Activated CD8-positive, alpha-beta memory T cell treated with anti-CD3 and anti-CD28 coated beads, Interleukin-2, amount 50 U/mL, for 4 hours (primary cell): ENCODE measurements at regions not wholly inside any gene's neighbourhood (a gene's known extent, or its start where the extent isn't known, plus 50 kb on each side); places are given as distances from the start of the nearest gene placed in this dataset.

ENCODE experiments used
- DNase-seq: peaks from one replicate; pipeline ENCODE4 v3.0.0-alpha.2; 2020

DNA sequence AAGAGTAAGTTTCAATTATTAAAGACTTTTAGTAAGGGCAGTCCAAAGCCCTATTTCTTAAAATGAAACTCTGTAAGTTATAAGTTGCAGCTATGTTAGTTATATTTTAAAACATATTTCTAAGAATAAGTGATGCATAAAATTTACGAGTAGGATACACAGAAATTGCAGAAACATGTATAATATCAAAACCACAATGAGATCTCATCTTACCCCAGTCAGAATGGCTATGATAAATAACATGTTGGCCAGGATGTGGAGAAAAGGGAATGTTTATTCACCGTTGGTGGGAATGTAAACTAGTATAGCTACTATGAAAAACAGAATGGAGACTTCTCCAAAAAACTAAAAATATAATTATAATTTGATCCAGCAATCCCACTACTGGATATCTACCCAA, 201.2 kb downstream of the CBLN2 start:
- no peak for DNase-seq

DNA sequence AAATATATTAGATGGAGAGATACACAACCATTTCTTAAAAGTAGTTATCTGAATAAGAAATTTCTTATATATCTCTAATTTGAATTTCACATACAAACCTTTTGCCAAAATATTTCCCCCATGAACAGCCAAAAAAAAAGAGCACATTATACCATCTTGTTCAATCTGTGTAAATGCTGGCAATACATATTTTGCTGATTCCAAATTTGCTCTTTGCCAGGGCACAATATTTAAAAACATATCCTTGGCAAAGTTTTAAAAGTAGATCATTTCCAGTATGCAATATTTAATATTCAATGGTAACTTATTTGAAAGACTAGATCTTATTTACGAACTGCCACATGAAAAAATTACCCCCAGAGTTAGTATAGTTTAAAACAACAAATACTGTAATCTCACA, 204.2 kb downstream of the CBLN2 start:
- DNase-seq = no peak

- no peak for DNase-seq
These were observed 207.4 kb downstream of the CBLN2 start for GRCh38 chr18:72336786-72337185.

DNA sequence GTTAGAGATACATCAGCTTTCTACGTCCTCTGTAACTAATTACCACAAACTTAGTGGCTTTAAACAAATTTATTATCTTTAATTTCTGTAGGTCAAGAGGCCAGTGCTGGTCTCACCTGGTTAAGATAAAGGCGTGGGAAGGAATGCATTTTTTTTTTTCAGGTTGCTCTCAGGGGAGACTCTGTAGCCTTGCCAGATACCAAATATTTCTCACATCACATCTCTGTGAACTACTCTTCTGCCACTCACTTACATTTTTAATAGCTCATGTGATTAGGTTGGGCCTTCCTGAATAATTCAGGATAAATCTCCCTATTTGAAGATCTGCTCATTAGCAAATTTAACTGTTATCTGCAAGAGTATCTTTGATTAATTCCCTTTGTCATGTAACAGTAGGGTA, 214.6 kb downstream of the CBLN2 start:
- no peak for DNase-seq

- no peak for DNase-seq
These were observed 218.8 kb downstream of the CBLN2 start for GRCh38 chr18:72325307-72325706.

DNA sequence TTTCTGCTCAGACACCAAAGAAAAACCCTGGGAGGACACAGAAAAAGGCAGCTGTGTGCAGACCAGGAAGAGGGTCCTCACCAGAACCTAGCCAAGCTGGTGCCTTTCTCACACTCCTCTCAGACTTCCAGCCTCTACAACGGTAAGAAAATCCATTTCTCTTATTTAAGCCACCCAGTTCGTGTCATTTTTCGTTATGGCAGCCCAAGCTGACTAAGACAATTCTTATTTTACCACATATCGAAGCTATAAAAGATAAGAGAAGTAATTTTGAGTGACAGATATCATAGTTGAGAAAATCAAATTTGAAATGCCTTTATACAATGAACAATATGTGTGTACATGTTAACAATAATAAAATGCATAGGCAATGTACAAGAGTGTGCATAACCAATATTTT, 219.5 kb downstream of the CBLN2 start:
- no peak for DNase-seq

GRCh38 chr18:72316497-72316896, 227.6 kb downstream of the CBLN2 start:
- DNase-seq = no peak

GRCh38 chr18:72283148-72283925, 260.8 kb downstream of the CBLN2 start:
- DNase-seq = no peak

DNA sequence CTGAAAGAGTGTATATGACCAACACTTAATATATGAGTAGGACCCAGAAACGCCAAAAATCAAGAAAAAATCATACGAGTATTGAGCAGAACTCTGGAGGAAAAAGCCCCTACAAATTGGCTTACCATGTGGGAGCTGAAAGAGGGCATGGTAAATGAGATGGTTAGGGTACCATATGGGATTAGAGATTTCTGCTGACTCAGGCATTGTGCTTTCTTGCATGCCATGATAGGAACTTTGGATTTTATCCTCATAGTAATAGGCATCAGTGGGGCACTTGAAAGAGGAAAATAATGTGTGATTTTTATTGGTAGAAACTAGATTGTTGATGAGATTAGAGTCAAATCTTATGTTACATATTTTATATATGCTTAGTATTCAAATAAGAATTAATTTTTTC, 271.1 kb downstream of the CBLN2 start:
- no peak for DNase-seq

DNA sequence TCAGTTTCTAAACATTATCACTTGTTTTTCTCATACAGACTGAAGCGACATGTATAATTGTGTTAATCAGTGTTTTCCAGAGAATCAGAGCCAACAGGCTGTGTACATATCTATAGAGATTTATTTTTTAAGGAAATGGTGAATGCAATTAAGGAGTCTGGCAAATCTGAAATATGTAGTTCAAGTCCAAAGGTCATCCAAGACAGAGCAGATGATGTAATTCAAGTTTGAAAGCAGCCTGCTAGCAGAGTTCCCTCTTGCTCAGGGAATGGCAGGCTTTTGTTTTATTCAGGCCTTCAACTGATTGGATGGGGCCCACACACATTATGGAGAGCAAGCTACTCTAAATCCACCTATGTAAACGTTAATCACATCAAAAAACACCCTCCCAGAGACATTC, 282.6 kb downstream of the CBLN2 start:
- DNase-seq = no peak

GRCh38 chr18:72246076-72246475, 298.1 kb downstream of the CBLN2 start:
- no peak for DNase-seq

- DNase-seq = no peak
These were observed 308.7 kb downstream of the CBLN2 start for GRCh38 chr18:72235422-72235821.

DNA sequence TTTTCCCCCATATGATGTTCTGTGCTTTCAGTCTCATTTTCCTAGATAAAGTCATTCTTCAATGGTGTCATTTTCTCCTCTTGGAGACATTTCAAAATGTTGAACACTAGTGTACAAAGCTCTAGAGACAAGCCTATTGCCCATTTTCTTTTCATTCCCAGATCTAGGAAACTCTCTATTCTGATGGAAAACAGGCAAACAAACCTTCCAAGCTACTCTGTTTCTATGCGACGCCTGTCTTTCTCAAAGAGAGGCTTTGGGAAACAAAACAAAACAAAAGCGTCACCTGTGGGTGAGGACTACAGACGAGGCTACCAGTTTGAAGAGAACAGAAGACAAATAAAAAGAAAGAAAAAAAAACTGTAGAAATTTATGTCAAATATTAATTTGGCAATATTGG, 311.0 kb downstream of the CBLN2 start:
- no peak for DNase-seq

GRCh38 chr18:72232644-72233043, 311.5 kb downstream of the CBLN2 start:
- no peak for DNase-seq

- no peak for DNase-seq
These were observed 318.2 kb downstream of the CBLN2 start for GRCh38 chr18:72225958-72226357.

GRCh38 chr18:72223733-72224132, 320.4 kb downstream of the CBLN2 start:
- no peak for DNase-seq

DNA sequence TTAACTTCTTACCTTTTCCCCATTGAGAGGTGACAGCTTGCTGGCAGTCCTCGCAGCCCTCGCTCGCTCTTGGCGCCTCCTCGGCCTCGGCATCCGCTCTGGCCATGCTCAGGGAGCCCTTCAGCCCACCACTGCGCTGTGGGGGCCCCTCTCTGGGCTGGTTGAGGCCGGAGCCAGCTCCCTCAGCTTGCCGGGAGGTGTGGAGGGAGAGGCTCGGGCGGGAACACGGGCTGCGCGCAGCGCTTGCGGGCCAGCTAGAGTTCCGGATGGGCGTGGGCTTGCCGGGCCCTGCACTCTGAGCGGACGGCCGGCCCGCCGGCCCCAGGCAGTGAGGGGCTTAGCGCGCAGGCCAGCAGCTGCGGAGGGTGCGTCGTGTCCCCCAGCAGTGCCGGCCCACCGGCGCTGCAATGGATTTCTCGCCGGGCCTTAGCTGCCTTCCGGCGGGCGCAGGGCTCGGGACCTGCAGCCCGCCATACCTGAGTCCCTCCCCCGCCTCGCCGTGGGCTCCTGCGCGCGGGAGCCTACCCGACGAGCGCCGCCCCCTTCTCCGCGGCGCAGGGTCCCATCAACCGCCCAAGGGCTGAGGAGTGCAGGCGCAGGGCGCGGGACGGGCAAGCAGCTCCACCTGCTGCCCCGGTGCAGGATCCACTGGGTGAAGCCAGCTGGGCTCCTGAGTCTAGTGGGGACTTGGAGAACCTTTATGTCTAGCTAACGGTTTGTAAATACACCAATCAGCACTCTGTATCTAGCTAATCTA, 335.0 kb downstream of the CBLN2 start:
- DNase-seq = no peak

GRCh38 chr18:72207280-72207679, 336.9 kb downstream of the CBLN2 start:
- DNase-seq = no peak

DNA sequence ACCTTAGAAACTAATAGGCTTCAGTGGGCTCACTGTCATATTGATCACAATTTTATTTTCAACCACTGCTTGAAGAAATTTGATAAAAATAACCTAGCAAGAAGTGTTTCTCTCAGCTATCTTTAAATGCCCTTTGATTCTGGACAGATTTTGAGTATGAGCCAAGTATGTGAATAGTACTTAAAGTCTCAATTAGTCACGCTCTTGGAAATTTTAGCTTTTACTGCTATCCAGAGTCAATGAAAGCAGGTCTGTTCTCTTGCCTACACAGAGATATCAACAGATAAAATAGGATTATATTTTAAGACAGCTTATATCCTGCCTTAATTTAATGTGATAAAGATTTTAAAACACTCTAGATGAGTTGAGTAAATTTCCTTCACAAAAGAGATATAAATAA, 337.3 kb downstream of the CBLN2 start:
- DNase-seq = no peak

GRCh38 chr18:72201032-72201431, 343.1 kb downstream of the CBLN2 start:
- no peak for DNase-seq

DNA sequence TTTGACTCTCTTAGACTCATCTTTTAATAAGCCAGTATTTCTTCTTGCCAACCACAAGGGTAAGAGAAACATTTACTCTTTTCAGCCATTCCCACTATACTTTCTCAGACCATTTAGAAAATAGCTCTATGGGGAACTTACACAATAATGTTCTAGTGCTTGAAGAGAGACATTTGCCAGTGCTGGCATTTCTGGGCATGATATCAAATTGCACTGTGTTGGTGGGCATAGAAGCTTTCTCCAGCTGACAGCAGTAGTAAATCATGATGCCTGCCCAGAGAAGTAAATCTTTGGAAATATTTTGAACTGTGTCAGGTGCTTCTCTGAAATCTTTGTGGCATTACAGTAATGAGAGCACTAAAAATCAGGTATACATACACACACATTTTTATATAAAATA, 346.6 kb downstream of the CBLN2 start:
- DNase-seq = no peak

- DNase-seq = no peak
These were observed 350.1 kb downstream of the CBLN2 start for GRCh38 chr18:72194072-72194471.

DNA sequence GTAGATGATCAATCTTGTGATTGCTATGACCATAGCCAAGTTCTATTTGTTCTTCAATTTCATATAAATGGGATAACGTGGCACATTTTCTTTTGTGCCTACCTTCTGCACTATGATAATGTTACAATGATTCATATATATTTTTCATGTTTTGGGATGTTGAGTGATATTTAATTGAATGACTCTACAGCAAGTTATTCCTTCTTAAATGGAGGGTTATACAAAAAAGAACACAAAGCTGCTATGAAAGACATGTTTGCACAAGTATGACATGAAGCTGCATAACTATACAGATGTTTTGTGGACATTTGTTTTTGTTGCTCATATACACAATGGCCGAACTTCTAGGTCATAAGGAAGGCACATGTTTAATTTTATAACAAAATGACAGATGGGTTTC, 356.2 kb downstream of the CBLN2 start:
- DNase-seq = no peak

GRCh38 chr18:72181241-72181764, 362.8 kb downstream of the CBLN2 start:
- no peak for DNase-seq
